ENCODE measurements at regions not wholly inside any gene's neighbourhood (a gene's known extent, or its start where the extent isn't known, plus 50 kb on each side); places are given as distances from the start of the nearest gene placed in this dataset.

DNA sequence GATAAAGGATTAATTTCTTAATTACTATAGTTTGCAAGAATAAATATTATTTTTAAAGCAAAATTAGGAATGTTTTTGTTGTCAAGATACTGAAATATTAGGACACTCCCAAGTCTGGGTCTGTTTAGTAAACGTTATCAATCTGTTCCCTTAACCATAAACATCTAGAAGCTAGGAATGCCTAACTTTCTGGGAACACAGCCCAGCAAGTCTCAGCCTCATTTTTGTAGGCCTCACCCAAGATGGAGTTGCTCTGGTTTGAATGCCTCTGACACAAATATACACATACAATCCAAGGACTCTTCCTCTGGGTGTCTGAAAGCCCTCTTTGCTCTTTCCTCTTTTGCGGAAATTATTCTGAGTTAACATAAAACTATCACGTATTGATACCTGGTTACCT, 487.4 kb upstream of the CELF2 start:
- no peak for DNase-seq (ENCODE audit: extremely low read depth in 1 of 2, low read depth in 1 of 2)

DNA sequence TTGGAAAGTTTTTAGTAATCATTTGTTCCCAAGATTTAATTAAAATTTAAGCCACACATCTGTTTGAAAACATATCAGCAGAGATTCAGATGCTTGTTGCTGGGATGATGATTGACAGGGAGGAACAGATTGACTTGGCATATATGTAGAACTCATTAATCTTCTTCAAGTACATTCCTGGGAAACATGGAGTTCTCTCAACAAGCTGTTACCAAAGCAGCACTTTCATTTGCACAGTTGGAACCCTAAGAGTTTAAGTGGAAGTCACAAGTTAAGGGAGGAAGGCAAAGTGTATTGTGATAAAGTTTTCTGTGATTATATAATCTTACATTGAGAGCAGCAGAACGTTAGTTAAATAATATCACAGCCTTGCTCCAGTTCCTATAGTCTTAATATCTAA, 485.4 kb upstream of the CELF2 start:
- DNase-seq (ENCODE audit: extremely low read depth in 1 of 2, low read depth in 1 of 2) = no peak

DNA sequence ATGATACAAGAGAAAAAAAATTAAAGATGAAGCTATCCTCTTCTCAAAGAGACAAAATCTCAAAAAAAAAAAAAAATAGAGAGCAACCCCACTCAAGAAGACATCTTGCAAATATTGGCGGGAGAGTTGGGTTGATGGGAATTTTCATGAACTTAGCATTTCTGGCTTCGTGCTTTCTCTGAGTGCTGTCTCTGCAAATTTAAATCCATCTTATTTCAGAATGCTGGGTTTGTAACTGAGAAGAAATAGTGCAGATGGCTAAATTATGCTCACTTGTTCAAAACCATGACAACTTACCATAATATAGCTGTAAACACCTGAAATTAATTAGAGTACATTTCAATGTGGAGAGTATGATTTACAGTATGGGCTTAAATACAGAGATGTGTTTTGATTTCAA, 484.8 kb upstream of the CELF2 start:
- DNase-seq (ENCODE audit: extremely low read depth in 1 of 2, low read depth in 1 of 2) = no peak

DNA sequence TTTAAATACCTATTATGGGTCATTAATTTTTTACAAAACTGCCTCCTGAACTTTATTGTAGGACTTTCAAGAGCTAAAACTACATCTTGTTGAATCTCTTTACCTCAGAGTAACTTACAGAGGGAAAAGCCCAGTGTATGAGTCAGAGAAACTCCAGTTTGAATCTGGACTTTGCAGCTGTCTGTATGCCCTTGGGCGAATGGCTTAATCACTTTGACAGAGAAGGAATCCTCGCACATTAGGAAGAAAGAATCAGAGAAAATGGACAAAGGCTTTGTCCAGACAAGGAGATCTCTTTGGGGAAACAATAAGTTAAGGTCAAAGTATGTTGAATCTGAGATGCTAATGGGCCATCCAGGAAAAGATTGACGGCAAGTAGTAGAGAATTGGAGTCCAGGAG, 484.2 kb upstream of the CELF2 start:
- no peak for DNase-seq (ENCODE audit: extremely low read depth in 1 of 2, low read depth in 1 of 2)

DNA sequence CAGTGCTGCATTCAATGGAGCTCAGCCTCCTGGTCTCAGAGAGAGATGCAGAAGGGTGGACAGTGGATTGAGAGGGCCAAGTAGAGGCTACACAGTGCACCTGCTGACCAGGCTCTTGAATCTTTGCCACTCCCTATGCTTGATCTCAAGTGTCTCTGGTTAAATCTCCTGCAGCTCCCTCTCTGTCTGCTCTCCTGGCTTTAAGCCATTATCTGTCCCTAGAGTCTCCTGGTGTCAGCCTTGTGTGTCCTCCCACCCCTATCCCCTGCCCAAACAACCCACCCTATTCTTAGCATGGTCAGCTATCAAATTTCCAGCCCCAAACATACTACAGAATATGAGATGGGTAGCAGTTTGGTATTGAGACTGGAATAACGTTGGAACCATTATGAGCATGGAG, 479.3 kb upstream of the CELF2 start:
- no peak for DNase-seq (ENCODE audit: extremely low read depth in 1 of 2, low read depth in 1 of 2)

DNA sequence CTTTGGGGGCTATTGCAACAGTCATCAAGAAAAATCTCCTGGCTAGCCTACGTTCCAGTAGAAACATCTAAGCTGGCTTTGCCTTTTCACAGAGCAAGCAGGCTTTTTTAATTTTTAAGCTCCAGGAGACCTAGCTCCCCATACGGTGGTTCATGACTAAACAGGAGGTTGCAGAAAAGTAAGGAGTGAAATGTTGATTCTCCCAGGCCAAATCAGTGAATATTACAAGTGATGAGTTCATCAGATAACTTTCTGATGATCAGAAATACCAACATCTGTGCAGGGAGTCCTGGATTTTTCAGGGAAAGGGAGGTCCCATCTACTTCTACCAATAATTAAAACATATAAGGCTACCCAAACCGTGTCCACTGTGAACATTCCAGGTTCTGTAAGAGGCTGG, 477.3 kb upstream of the CELF2 start:
- no peak for DNase-seq (ENCODE audit: extremely low read depth in 1 of 2, low read depth in 1 of 2)

DNA sequence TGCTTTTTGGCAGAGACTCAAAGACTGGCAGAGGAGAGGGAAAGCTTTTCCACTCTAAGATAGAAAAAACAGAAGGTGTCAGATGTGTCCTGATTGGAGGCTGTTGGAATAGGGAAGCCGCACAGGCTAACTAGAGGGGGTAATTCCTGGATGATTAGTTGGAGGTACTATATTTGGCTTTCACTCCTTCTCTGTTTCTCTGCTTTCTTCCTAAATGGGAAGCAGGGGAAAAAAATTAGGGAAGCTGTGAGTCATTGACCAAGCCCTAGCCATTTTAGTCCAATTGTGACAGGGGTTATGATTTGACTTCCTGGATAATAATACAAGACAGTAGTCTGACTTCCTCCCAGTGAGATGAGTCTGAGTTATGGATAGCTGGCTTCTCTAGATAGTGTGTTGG, 475.2 kb upstream of the CELF2 start:
- DNase-seq (ENCODE audit: extremely low read depth in 1 of 2, low read depth in 1 of 2) = no peak

DNA sequence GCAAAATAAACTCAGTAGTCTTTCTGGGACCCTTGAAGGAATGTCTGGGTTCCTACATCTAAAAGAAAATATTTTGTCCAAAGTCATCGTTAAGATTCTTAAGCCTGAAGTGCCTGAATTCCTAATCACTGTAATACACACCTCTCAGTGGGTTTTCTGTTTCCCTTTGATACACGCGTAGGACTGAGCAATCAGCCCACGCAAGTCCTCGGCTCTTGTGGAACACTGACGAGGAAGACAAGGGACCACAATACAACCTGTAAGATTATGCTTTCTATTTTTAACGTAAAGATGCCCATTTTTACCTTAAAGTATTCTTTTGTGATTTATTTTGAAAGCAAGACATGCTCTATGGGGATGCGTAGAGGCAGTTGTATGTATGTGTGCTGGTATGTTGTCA, 472.8 kb upstream of the CELF2 start:
- DNase-seq (ENCODE audit: extremely low read depth in 1 of 2, low read depth in 1 of 2) = no peak

DNA sequence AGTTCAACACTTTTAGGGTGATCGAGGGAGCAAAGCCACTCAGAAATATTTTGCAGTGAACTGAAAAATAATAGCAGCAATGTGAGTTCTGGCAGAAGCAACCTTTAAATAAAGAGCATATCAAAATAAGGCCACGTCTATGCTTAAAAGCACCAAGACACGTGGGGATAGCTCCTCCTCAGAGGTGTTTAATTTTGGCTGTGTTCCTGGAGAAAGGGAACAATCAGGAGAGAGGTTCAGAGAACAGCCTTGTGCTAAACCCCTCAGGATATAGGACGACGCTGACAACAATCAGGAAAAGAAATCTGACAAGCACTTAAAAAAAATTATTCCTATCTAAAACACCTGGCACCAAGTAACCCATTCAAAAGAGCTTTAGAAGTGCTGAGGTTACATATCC, 471.9 kb upstream of the CELF2 start:
- no peak for DNase-seq (ENCODE audit: extremely low read depth in 1 of 2, low read depth in 1 of 2)

DNA sequence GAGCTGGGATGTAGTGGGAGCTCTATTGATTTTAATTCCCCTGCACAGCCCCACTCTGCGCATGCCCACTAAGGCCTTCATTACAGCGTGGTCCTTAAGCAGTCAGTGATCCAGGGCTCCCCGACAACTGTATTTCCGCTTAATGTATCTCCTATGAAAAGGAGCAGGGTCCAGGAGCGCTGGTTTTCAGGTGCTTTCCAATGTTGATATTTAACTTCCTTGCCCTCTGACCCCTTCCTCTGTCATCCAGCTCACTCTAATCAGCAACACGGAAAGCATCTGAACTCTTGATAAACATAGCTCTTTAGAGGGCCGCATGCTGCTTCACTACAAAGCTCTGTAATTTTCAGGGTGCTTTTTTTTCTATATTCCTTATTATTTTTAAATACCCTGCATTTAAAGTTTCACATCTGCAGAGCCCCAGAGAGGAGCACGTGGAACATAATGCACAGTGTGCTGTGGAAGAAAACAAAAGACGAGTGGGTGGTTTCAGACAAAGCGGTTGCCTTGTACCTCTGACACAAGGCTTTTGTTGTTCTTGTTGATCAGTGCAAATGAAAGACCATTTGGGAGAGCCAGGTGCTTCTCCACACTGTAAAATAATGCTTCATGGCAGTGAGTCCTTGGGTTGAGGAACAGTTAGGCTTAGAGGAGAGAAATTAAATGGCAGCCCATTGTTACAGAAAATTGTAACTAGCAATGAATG, 465.9 kb upstream of the CELF2 start:
- no peak for DNase-seq (ENCODE audit: extremely low read depth in 1 of 2, low read depth in 1 of 2)

DNA sequence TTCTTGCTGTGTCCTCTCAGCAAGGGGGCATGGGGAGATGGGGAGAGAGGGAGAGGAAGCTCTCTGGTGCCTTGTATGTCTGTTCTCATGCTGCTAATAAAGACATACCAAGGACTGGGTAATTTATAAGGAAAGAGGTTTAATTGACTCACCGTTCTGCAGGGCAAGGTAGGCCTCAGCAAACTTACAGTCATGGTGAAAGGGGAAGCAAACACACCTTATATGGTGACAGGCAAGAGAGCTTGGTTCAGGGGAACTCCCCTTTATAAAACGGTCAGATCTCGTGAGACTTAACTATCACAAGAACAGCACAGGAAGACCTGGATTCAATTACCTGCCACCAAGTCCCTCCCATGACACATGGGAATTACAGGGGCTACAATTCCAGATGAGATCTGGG, 464.7 kb upstream of the CELF2 start:
- no peak for DNase-seq (ENCODE audit: extremely low read depth in 1 of 2, low read depth in 1 of 2)

DNA sequence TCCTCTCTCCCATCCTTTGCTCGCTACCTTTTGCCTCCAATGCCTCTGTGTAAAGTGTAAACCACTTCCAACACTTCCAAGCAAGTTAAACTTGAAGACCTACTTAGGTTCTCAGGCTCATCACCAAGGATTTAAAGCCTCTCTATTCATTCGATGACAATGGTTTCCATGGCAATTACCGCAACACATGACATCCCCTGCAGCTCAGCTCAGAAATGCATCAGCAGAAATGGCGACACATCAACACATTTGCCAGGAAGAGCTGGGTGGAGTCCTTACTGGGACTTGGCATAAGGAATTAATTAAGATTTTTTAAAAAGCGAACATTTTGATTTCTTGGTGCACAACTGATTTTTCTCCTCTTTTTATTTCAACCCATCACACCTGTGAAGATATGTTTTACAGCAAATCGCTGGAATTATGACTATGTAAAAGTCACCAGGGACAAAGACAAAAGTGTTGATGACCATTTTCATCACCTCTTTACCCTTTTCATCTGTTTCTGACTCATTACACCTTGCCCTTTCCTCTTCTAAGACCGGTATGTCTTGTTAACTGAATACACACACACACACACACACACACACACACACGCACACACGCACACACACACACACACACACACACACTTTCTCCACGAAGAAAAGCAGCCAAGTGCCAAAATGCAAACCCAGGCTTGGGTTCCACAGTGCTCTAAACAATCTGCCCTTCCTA, 453.4 kb upstream of the CELF2 start:
- DNase-seq (ENCODE audit: extremely low read depth in 1 of 2, low read depth in 1 of 2) = no peak

DNA sequence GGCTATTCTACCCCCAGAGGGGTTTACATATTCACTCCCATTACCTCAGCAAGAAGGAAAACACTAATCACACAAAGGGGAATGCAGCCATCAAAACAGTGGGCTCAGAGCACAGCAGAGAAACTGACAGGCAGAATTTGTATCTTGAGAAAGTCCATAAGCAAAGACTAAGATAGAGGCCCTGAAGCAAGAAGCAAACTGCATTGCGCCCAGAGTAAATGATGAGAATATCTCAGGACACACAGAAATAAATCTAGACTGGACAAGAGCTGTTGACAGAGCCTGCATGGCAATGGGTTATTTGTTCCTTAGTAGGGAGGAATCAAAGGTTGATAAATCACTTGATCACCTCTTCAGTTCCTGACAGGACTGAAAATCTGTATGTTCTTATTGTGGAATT, 440.7 kb upstream of the CELF2 start:
- no peak for DNase-seq (ENCODE audit: extremely low read depth in 1 of 2, low read depth in 1 of 2)

DNA sequence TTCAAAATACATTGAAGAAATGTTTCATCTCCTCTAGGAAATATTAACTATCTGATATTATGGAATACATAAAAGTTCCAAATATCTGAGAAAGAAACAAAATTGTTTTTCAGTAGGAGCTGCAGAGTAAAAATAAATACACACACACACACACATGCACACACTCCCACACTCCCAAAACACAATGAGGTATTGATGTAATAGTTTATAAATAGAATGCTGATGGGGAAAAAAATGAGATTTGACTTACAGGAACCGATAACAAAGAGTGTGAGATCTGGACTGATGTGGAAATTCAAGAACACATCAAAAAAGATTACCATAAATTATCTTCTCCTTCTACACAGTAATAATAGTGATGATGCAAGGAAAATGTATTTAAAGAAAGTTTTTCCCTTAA, 438.0 kb upstream of the CELF2 start:
- DNase-seq (ENCODE audit: extremely low read depth in 1 of 2, low read depth in 1 of 2) = no peak

DNA sequence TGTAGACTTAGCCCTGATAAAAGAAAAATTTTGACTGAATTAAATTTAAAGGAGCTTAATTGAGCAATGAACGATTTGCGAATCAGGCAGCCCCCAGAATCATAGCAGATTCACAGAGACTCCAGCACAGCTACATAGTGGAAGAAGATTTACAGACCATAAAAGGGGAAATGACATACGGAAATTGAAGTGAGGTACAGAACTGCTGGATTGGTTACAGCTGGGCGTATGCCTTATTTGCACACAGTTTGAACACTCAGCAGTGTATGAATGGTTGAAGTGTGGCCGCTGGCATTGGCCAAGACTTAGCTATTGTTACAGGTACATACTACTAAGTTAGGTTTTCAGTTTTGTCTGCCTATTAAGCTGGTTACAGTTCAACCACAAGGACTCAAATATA, 433.5 kb upstream of the CELF2 start:
- DNase-seq (ENCODE audit: extremely low read depth in 1 of 2, low read depth in 1 of 2) = no peak

DNA sequence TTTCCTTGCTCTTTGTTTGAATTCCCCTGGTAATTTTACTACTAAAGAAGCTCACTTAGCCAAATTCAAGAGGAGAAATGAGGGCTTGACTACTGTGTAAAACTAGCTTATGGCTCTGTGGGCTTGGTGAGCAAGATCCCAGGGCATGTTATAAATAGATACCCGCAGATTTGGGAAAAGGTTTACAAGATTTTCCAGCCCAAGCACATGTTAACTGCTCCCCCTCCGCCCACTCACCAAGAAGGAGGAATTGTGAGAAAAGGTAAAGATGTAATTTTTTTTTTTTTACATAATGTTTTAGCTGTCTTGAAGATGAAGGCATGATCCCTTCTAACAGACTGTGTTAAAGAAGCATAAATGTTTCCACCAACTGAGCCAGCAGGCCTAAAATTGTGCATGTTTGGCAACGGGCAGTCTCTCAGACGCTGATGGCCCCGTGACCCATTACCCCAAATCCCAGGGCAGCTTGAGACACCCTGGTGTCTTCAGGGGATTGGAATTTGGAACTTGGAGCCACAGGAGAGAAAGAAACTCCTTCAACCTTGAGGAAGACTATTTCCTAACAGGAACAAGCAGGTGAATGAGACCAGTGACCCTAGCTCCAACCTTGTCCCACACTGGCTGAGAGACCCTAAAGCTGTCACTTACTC, 429.8 kb upstream of the CELF2 start:
- no peak for DNase-seq (ENCODE audit: extremely low read depth in 1 of 2, low read depth in 1 of 2)

DNA sequence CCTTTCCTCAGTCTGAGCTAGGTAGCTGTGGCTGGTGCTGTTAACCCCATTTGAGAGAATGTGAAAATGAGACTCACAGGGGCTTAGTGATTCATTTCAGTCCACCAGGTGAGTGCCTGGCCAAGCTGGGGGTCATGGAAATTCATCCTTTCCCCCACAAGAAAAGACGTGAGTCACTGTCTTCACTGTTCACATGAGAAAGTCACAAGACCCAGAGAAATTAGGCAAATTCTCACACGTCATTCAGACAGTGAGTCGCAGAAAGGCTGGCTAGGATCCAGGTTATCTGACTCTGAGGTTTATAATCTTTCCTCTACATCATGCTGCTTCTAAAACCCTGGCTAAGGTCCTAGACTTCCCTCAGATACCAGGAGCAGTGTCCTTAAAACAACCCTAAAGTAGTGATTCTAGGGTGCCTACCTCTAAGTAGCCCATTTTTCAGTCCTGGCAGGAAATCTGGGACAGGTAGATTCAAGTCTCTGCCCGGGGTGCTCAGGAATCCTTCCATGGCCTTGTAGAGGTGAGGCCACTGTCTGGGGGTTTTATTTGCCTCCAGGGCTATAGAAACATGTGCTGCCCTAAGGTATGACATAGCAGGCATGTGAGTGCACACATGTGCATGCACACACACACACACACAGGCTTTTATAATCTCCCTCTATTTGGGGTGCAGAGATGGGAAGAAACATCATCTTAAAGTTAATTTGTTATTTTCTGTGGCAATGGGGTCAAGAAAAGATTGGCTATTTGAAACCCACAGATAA, 427.9 kb upstream of the CELF2 start:
- DNase-seq (ENCODE audit: extremely low read depth in 1 of 2, low read depth in 1 of 2) = no peak

DNA sequence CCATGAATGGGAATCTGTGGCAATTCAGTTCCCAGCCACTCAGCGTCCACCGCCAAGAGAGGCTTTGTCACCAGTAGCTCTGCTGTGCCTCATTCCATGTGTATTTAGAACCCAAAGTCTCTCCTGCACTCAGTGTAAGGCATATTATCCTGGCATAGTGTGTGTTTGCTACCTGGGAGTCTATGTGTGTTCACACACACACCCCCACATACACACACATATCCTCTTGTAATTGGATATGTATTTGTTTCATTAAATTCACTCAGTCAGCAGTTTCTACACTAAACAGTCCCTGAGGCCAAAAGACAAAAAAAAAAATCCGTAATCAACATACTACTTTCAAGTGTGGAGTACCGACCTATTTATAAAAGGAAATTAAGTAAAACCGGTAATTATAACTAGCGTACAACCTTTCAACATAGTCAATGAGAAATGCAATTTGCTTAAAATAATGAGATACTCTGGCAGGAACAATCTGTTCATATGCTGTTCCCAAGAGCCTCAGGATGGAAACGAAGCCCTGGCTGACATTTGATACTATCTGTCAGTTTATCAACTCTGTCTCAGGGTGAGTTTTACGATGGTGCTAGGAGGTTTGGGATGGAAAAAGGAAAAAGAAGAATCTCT, 425.8 kb upstream of the CELF2 start:
- DNase-seq (ENCODE audit: extremely low read depth in 1 of 2, low read depth in 1 of 2) = no peak

DNA sequence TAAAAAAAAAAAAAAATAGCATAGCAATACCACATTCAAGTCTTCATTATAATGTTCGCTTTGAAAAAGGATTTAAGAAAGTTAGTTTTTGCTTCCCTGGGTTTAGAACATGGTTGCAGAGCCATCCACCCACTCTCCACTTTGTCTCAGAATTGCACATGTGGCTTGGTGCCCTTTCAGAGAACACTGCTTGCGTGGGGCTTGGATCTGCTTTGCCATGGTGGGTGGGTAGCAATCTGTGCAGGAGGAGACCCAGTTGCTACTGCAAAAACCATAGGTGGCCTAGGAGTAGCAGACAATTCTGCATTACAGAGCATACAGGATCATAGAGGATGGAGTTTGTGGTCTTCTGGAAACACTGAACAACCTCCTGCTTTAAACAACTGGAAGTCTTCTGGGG, 421.4 kb upstream of the CELF2 start:
- DNase-seq (ENCODE audit: extremely low read depth in 1 of 2, low read depth in 1 of 2) = no peak

DNA sequence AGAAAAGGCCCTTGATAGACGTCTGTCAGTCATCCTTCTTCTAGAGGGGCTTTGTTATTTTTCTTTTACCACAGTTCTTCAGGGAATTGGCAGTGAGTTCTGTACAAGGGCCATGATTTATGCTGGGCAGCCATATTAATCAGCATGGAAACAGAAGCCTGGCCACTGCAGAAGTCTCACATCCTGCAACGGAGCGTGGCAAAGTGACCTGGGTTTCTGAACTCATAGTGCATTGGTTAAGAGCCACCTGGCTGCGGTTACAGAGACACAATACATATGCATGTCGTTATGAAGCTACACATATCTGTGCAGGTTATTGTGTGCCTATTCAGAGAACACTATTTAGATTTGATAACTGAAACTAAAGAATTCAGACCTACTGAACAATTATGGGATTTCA, 419.4 kb upstream of the CELF2 start:
- DNase-seq (ENCODE audit: extremely low read depth in 1 of 2, low read depth in 1 of 2) = no peak

DNA sequence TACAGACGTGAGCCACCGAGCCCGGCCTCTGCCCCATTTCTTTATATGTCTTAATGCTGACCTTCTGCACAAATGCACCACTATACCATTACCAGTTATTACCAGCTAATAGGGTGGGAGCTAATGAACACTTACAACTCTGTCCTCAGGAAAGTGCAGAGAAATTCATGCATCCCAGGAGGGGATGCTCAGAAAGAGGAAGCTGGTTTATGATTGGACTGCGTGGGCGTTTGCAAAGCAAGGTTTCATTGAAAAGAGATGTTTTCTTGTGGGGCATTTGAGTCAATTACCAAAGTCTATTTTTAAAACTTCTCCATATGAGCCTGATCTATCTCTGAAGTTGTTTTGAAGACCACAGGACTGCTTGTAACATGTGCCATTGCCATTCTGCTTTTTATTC, 417.7 kb upstream of the CELF2 start:
- no peak for DNase-seq (ENCODE audit: extremely low read depth in 1 of 2, low read depth in 1 of 2)
